Astrocyte (in vitro differentiated cells and primary cell): ENCODE measurements at regions not wholly inside any gene's neighbourhood (a gene's known extent, or its start where the extent isn't known, plus 50 kb on each side); places are given as distances from the start of the nearest gene placed in this dataset.

Experiments used
- DNase-seq: peaks from one replicate; pipeline ENCODE4 v3.0.0-alpha.2; 2010; ENCODE audit warnings: low read depth
- FAIRE-seq: peaks from 2 replicates; lab custom pipeline; 2011; peaks lifted over from hg19 to GRCh38; lab: Jason Lieb, UNC
- H2AFZ ChIP-seq: 2 replicates; pipeline ENCODE4 v1.6.0; 2012; ENCODE audit warnings: low read depth, low read length, inconsistent platforms
- H3K27ac ChIP-seq: 2 replicates; pipeline ENCODE4 v1.5.1; 2011; ENCODE audit warnings: low read depth, low read length, inconsistent platforms
- H3K27me3 ChIP-seq: 2 replicates; pipeline ENCODE4 v1.6.0; 2011; ENCODE audit warnings: low read length, inconsistent platforms; ENCODE audit not compliant: insufficient read depth
- H3K36me3 ChIP-seq: 2 replicates; pipeline ENCODE4 v1.5.1; 2011; ENCODE audit warnings: low read length, inconsistent platforms; ENCODE audit not compliant: insufficient read depth
- H3K4me1 ChIP-seq: 2 replicates; pipeline ENCODE4 v1.5.1; 2011; ENCODE audit warnings: low read length, inconsistent platforms; ENCODE audit not compliant: insufficient read depth
- H3K4me2 ChIP-seq: 2 replicates; pipeline ENCODE4 v1.6.0; 2012; ENCODE audit warnings: low read length, inconsistent platforms
- H3K4me3 ChIP-seq: 2 replicates; pipeline ENCODE4 v1.5.1; 2011; ENCODE audit warnings: low read depth, mild to moderate bottlenecking, low read length, inconsistent platforms; ENCODE audit not compliant: insufficient read depth
- H3K79me2 ChIP-seq: 2 replicates; pipeline ENCODE4 v1.6.0; 2012; ENCODE audit warnings: mild to moderate bottlenecking, low read length, inconsistent platforms; ENCODE audit not compliant: insufficient read depth
- H3K9ac ChIP-seq: 2 replicates; pipeline ENCODE4 v1.6.0; 2012; ENCODE audit warnings: mild to moderate bottlenecking, low read length, inconsistent platforms
- H3K9me3 ChIP-seq: 2 replicates; pipeline ENCODE4 v1.5.1; 2012; ENCODE audit warnings: low read depth, mild to moderate bottlenecking, low read length, inconsistent platforms; ENCODE audit not compliant: insufficient read depth
- H4K20me1 ChIP-seq: 2 replicates; pipeline ENCODE4 v1.6.0; 2012; ENCODE audit warnings: low read length, inconsistent platforms; ENCODE audit not compliant: insufficient read depth
- H3K27ac Mint-ChIP-seq: one replicate; pipeline ENCODE4 v1.8.0; 2021; ENCODE audit warnings: mild to moderate bottlenecking, mixed read lengths; ENCODE audit not compliant: unreplicated experiment
- H3K27me3 Mint-ChIP-seq: one replicate; pipeline ENCODE4 v1.8.0; 2021; ENCODE audit warnings: low read depth, mixed read lengths; ENCODE audit not compliant: unreplicated experiment
- H3K36me3 Mint-ChIP-seq: one replicate; pipeline ENCODE4 v1.8.0; 2021; ENCODE audit warnings: low read depth, mixed read lengths; ENCODE audit not compliant: unreplicated experiment
- H3K4me1 Mint-ChIP-seq: one replicate; pipeline ENCODE4 v1.8.0; 2021; ENCODE audit warnings: low read depth, mixed read lengths; ENCODE audit not compliant: unreplicated experiment
- H3K4me3 Mint-ChIP-seq: one replicate; pipeline ENCODE4 v1.8.0; 2021; ENCODE audit warnings: mild to moderate bottlenecking, moderate library complexity, mixed read lengths; ENCODE audit not compliant: unreplicated experiment
- H3K9me3 Mint-ChIP-seq: one replicate; pipeline ENCODE4 v1.8.0; 2021; ENCODE audit warnings: mild to moderate bottlenecking, mixed read lengths; ENCODE audit not compliant: unreplicated experiment
- EZH2 ChIP-seq: IDR thresholded peaks from 2 replicates; pipeline ENCODE4 v1.6.1; 2012; ENCODE audit warnings: mild to moderate bottlenecking, low read length, inconsistent platforms; ENCODE audit not compliant: insufficient read depth
- TF ChIP-seq, protein P1 (sequence below): IDR thresholded peaks from 2 replicates; pipeline ENCODE4 v1.5.1; 2011; ENCODE audit warnings: low read depth, mild to moderate bottlenecking, inconsistent platforms, low read length, moderate library complexity; ENCODE audit not compliant: insufficient read depth

DNA sequence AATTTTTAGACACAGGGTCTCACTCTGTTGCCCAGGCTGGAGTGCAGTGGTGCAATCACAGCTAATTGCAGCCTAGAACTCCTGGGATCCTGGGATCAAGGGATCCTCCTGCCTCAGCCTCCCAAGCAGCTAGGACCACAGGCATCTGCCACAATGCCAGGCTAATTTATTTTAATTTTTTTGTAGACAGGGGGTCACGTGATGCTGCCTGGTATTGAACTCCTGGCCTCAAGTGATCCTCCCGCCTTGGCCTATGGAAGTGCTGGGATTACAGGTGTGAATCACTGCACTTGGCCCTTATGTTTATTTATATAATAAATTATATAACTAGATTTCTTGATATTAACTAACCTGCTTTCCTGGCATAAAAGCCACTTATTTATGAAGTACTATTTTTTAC, 1081.7 kb upstream of the FANCL start:
- Mint-ChIP-seq H3K4me1 (no peaks in the 10 kb centered on the region), H3K36me3 (no peaks in the 10 kb centered on the region), H3K27me3 (no peaks in the 10 kb centered on the region), H3K4me3 (no peak overlapping the region), H3K27ac (no peak overlapping the region), H3K9me3 (peaks cover 5% of the 10 kb centered on the region)
- Histone ChIP-seq H3K4me1 (no peaks in the 10 kb centered on the region), H3K9ac (no peak overlapping the region), H3K9me3 (no peaks in the 10 kb centered on the region), H3K27ac (no peak overlapping the region), H4K20me1 (no peaks in the 10 kb centered on the region), H3K36me3 (no peaks in the 10 kb centered on the region), H3K4me3 (no peak overlapping the region), H2AFZ (no peak overlapping the region), H3K4me2 (no peak overlapping the region), H3K79me2 (no peaks in the 10 kb centered on the region), H3K27me3 (no peaks in the 10 kb centered on the region)
- DNase-seq, result no peak
- no peak for FAIRE-seq
- TF ChIP-seq, protein P1, sequence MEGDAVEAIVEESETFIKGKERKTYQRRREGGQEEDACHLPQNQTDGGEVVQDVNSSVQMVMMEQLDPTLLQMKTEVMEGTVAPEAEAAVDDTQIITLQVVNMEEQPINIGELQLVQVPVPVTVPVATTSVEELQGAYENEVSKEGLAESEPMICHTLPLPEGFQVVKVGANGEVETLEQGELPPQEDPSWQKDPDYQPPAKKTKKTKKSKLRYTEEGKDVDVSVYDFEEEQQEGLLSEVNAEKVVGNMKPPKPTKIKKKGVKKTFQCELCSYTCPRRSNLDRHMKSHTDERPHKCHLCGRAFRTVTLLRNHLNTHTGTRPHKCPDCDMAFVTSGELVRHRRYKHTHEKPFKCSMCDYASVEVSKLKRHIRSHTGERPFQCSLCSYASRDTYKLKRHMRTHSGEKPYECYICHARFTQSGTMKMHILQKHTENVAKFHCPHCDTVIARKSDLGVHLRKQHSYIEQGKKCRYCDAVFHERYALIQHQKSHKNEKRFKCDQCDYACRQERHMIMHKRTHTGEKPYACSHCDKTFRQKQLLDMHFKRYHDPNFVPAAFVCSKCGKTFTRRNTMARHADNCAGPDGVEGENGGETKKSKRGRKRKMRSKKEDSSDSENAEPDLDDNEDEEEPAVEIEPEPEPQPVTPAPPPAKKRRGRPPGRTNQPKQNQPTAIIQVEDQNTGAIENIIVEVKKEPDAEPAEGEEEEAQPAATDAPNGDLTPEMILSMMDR, result no peak
- no peak for TF ChIP-seq EZH2

- Histone ChIP-seq H3K4me3 (no peak overlapping the region), H3K27ac (no peak overlapping the region), H2AFZ (no peak overlapping the region), H3K4me1 (no peaks in the 10 kb centered on the region), H3K9ac (no peak overlapping the region), H4K20me1 (no peaks in the 10 kb centered on the region), H3K4me2 (no peak overlapping the region), H3K79me2 (no peaks in the 10 kb centered on the region), H3K36me3 (no peaks in the 10 kb centered on the region), H3K9me3 (no peaks in the 10 kb centered on the region), H3K27me3 (no peaks in the 10 kb centered on the region)
- DNase-seq, result no peak
- Mint-ChIP-seq H3K27me3 (no peaks in the 10 kb centered on the region), H3K4me3 (no peak overlapping the region), H3K36me3 (no peaks in the 10 kb centered on the region), H3K27ac (no peak overlapping the region), H3K4me1 (no peaks in the 10 kb centered on the region), H3K9me3 (peaks cover 5% of the 10 kb centered on the region)
- no peak for FAIRE-seq
- no peak for TF ChIP-seq EZH2
- TF ChIP-seq, protein P1, result no peak
Observed at GRCh38 chr2:59322005-59322404, 1080.9 kb upstream of the FANCL start.

GRCh38 chr2:59314031-59314766, 1073.1 kb upstream of the FANCL start:
- no peak overlapping the region for H3K4me3 ChIP-seq
- no peaks in the 10 kb centered on the region for H3K9me3 ChIP-seq
- Mint-ChIP-seq H3K4me1 (peaks cover 8% of the 10 kb centered on the region), H3K4me3 (no peak overlapping the region), H3K36me3 (no peaks in the 10 kb centered on the region), H3K27me3 (no peaks in the 10 kb centered on the region), H3K9me3 (no peaks in the 10 kb centered on the region), H3K27ac (no peak overlapping the region)
- DNase-seq (no peak), FAIRE-seq (no peak)
- H3K36me3 ChIP-seq, result no peaks in the 10 kb centered on the region
- H3K27me3 ChIP-seq, result no peaks in the 10 kb centered on the region
- H2AFZ ChIP-seq, result no peak overlapping the region
- no peaks in the 10 kb centered on the region for H4K20me1 ChIP-seq
- no peaks in the 10 kb centered on the region for H3K4me1 ChIP-seq
- no peaks in the 10 kb centered on the region for H3K79me2 ChIP-seq
- H3K9ac ChIP-seq, result no peak overlapping the region
- TF ChIP-seq, protein P1, result no peak
- TF ChIP-seq EZH2, result no peak
- no peak overlapping the region for H3K4me2 ChIP-seq
- no peak overlapping the region for H3K27ac ChIP-seq
